HPDE6-E6E7 (cell line): ENCODE measurements at regions not wholly inside any gene's neighbourhood (a gene's known extent, or its start where the extent isn't known, plus 50 kb on each side); places are given as distances from the start of the nearest gene placed in this dataset.

Experiments
- DNase-seq: peaks from one replicate; pipeline ENCODE4 v3.0.0; 2011; ENCODE audit warnings: missing footprints; ENCODE audit errors: extremely low spot score

GRCh38 chr3:153313302-153313965 is 151.4 kb downstream of the RAP2B start:
- no peak for DNase-seq

GRCh38 chr3:153314038-153314437 is 152.0 kb downstream of the RAP2B start:
- DNase-seq, result no peak

- DNase-seq, result no peak
Observed at GRCh38 chr3:153315781-153316180, 153.8 kb downstream of the RAP2B start.

- no peak for DNase-seq
Observed at GRCh38 chr3:153319705-153320554, 157.9 kb downstream of the RAP2B start.

GRCh38 chr3:153320585-153321128 is 158.6 kb downstream of the RAP2B start:
- no peak for DNase-seq

- no peak for DNase-seq
Observed at GRCh38 chr3:153328690-153329089, 166.7 kb downstream of the RAP2B start.

GRCh38 chr3:153330901-153331300 is 168.9 kb downstream of the RAP2B start:
- no peak for DNase-seq

GRCh38 chr3:153331676-153332075 is 169.7 kb downstream of the RAP2B start:
- no peak for DNase-seq

- DNase-seq, result no peak
Observed at GRCh38 chr3:153334558-153334957, 172.5 kb downstream of the RAP2B start.

- DNase-seq, result no peak
Observed at GRCh38 chr3:153337369-153337768, 175.3 kb downstream of the RAP2B start.

- no peak for DNase-seq
Observed at GRCh38 chr3:153338487-153338886, 176.5 kb downstream of the RAP2B start.

- DNase-seq, result no peak
Observed at GRCh38 chr3:153339065-153339464, 177.0 kb downstream of the RAP2B start.

GRCh38 chr3:153343988-153344782 is 182.2 kb downstream of the RAP2B start:
- no peak for DNase-seq

- DNase-seq, result no peak
Observed at GRCh38 chr3:153348457-153349107, 186.6 kb downstream of the RAP2B start.

- no peak for DNase-seq
Observed at GRCh38 chr3:153349108-153349499, 187.1 kb downstream of the RAP2B start.

GRCh38 chr3:153350420-153350819 is 188.4 kb downstream of the RAP2B start:
- no peak for DNase-seq

GRCh38 chr3:153354641-153355040 is 192.6 kb downstream of the RAP2B start:
- DNase-seq, result no peak

- DNase-seq, result no peak
Observed at GRCh38 chr3:153355559-153355958, 193.5 kb downstream of the RAP2B start.

GRCh38 chr3:153356908-153357307 is 194.9 kb downstream of the RAP2B start:
- DNase-seq, result no peak

GRCh38 chr3:153357436-153357835 is 195.4 kb downstream of the RAP2B start:
- DNase-seq, result no peak

GRCh38 chr3:153369561-153370374 is 207.7 kb downstream of the RAP2B start:
- DNase-seq, result no peak
